ENCODE measurements at regions not wholly inside any gene's neighbourhood (a gene's known extent, or its start where the extent isn't known, plus 50 kb on each side); places are given as distances from the start of the nearest gene placed in this dataset.

DNA sequence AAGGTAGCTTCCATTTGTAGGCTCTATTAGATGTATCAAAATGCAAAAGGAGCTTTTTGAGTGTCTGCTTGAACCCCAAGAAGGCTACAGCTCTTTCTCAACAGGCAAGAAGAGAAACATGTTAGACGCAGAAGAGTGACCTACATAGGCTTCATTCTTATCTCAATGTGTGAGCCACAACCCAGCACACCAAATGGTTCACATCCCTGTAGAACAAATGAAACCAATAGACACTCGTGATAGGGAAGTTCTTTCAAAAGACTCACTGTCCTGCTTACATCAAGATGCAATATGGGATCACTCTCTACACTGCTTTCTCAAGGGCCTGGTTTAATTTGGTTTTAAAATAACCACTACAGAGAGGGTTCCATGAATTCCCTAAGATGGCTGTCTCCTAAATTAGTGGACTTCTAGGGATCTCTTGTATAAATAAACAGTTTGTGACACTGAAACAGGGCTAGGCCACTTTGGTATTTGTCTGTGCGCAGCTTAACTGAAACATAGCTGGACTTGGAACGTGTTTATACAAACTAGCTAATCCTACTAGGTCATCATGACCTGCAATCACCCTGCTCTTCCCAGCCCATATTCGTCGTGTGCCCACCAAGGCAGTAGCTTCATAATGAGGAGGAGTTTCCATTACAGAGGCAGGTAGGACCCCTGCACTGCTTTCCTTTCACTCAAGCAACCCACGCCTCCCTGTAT lies 225.4 kb upstream of the PREP start (continued):
- TF ChIP-seq, protein P1, sequence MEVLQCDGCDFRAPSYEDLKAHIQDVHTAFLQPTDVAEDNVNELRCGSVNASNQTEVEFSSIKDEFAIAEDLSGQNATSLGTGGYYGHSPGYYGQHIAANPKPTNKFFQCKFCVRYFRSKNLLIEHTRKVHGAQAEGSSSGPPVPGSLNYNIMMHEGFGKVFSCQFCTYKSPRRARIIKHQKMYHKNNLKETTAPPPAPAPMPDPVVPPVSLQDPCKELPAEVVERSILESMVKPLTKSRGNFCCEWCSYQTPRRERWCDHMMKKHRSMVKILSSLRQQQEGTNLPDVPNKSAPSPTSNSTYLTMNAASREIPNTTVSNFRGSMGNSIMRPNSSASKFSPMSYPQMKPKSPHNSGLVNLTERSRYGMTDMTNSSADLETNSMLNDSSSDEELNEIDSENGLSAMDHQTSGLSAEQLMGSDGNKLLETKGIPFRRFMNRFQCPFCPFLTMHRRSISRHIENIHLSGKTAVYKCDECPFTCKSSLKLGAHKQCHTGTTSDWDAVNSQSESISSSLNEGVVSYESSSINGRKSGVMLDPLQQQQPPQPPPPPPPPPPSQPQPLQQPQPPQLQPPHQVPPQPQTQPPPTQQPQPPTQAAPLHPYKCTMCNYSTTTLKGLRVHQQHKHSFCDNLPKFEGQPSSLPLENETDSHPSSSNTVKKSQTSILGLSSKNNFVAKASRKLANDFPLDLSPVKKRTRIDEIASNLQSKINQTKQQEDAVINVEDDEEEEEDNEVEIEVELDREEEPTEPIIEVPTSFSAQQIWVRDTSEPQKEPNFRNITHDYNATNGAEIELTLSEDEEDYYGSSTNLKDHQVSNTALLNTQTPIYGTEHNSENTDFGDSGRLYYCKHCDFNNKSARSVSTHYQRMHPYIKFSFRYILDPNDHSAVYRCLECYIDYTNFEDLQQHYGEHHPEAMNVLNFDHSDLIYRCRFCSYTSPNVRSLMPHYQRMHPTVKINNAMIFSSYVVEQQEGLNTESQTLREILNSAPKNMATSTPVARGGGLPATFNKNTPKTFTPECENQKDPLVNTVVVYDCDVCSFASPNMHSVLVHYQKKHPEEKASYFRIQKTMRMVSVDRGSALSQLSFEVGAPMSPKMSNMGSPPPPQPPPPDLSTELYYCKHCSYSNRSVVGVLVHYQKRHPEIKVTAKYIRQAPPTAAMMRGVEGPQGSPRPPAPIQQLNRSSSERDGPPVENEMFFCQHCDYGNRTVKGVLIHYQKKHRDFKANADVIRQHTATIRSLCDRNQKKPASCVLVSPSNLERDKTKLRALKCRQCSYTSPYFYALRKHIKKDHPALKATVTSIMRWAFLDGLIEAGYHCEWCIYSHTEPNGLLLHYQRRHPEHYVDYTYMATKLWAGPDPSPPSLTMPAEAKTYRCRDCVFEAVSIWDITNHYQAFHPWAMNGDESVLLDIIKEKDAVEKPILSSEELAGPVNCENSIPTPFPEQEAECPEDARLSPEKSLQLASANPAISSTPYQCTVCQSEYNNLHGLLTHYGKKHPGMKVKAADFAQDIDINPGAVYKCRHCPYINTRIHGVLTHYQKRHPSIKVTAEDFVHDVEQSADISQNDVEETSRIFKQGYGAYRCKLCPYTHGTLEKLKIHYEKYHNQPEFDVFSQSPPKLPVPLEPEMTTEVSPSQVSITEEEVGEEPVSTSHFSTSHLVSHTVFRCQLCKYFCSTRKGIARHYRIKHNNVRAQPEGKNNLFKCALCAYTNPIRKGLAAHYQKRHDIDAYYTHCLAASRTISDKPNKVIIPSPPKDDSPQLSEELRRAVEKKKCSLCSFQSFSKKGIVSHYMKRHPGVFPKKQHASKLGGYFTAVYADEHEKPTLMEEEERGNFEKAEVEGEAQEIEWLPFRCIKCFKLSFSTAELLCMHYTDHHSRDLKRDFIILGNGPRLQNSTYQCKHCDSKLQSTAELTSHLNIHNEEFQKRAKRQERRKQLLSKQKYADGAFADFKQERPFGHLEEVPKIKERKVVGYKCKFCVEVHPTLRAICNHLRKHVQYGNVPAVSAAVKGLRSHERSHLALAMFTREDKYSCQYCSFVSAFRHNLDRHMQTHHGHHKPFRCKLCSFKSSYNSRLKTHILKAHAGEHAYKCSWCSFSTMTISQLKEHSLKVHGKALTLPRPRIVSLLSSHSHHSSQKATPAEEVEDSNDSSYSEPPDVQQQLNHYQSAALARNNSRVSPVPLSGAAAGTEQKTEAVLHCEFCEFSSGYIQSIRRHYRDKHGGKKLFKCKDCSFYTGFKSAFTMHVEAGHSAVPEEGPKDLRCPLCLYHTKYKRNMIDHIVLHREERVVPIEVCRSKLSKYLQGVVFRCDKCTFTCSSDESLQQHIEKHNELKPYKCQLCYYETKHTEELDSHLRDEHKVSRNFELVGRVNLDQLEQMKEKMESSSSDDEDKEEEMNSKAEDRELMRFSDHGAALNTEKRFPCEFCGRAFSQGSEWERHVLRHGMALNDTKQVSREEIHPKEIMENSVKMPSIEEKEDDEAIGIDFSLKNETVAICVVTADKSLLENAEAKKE (CRISPR knock-in tag; IDR thresholded peaks at IDR 0.05): no peak
- TF ChIP-seq JUNB (IDR thresholded peaks at IDR 0.05; ENCODE audit: unreplicated experiment) (no peak), POLR2AphosphoS5 (IDR thresholded peaks at IDR 0.05; ENCODE audit: low read depth) (no peak), EZH2phosphoT487 (IDR thresholded peaks at IDR 0.05; ENCODE audit: unreplicated experiment) (no peak), ZNF331 (CRISPR knock-in tag; IDR thresholded peaks at IDR 0.05; ENCODE audit: low read depth) (no peak)

DNA sequence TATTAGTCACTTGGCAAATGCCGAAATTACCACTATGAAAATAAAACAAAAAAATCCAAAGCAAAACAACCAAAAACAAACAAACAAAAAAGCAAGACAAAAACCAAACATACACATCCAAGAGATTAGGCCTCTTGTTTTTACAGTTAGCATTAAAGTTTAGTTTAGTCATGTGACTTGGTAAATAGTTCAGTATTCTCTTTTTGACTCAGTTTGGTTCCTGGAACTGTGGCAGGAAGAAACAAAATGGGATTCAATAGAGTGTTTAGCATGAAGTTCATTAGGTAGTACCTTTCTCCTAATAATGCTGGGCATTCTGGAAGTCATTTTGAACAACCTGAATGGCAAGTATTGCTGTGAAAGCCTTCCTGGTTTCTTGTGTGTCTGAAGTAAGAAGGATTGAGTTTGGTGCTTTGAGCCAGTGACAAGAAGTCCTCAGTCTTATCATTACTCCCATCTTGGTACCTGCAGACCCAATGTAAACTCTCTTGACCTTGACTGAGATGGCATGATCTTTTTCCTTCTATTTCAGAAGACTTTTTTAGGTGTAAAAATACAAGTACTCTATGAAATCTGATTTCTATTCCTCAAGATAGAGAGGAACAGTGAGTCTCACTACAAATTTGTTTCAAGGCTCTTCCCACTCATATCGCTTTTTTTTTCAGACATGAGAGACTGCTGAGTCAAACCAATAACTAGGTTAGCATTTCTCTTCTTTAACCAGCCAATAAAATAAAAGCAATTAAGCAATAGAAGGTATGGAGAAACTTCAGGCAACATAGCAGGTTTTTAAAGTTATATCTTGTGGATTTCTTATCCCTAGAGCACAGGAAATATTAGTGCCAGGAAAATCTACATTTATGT lies 223.6 kb upstream of the PREP start:
- Histone ChIP-seq H3K4me2 (no peak overlapping the region), H3K79me2 (replicated peaks; ENCODE audit: insufficient read depth) (no peaks in the 10 kb centered on the region), H3K27me3 (ENCODE audit: insufficient read depth) (no peaks in the 10 kb centered on the region), H4K20me1 (replicated peaks; ENCODE audit: insufficient read depth) (no peaks in the 10 kb centered on the region), H3K4me1 (ENCODE audit: insufficient read depth) (no peaks in the 10 kb centered on the region), H3K9me2 (ENCODE audit: insufficient read depth) (peaks cover 19% of the 10 kb centered on the region), H2AFZ (no peak overlapping the region; the same call in 1 of the 2 replicates), H3F3A (replicated peaks; ENCODE audit: low read depth) (no peaks in the 10 kb centered on the region), H3K27ac (ENCODE audit: low read depth) (no peak overlapping the region), H3K36me3 (ENCODE audit: insufficient read depth) (no peaks in the 10 kb centered on the region), H3K4me3 (no peak overlapping the region)
- H3K4me3 Mint-ChIP-seq: no peak overlapping the region
- no peaks in the 10 kb centered on the region for H3K4me1 Mint-ChIP-seq
- TF ChIP-seq, protein P2, sequence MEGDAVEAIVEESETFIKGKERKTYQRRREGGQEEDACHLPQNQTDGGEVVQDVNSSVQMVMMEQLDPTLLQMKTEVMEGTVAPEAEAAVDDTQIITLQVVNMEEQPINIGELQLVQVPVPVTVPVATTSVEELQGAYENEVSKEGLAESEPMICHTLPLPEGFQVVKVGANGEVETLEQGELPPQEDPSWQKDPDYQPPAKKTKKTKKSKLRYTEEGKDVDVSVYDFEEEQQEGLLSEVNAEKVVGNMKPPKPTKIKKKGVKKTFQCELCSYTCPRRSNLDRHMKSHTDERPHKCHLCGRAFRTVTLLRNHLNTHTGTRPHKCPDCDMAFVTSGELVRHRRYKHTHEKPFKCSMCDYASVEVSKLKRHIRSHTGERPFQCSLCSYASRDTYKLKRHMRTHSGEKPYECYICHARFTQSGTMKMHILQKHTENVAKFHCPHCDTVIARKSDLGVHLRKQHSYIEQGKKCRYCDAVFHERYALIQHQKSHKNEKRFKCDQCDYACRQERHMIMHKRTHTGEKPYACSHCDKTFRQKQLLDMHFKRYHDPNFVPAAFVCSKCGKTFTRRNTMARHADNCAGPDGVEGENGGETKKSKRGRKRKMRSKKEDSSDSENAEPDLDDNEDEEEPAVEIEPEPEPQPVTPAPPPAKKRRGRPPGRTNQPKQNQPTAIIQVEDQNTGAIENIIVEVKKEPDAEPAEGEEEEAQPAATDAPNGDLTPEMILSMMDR (conservative IDR thresholded peaks at IDR 0.05; ENCODE audit: low read depth in 2 of 2): no peak
- TF ChIP-seq NANOG (IDR thresholded peaks at IDR 0.05; ENCODE audit: borderline replicate concordance) (no peak), EZH2 (IDR thresholded peaks at IDR 0.05; ENCODE audit: low read depth, unreplicated experiment) (no peak)
- ATAC-seq: no peak
- H3K27me3 Mint-ChIP-seq (ENCODE audit: insufficient read depth, low read depth, poor library complexity): no peaks in the 10 kb centered on the region
- H3K36me3 Mint-ChIP-seq (ENCODE audit: low read depth): no peaks in the 10 kb centered on the region
- no peaks in the 10 kb centered on the region for H3K9me3 Mint-ChIP-seq
- no peak overlapping the region for H3K27ac Mint-ChIP-seq
- DNase-seq (ENCODE audit: low spot score): no peak
